Left lung (tissue), 4 donors: ENCODE measurements at regions not wholly inside any gene's neighbourhood (a gene's known extent, or its start where the extent isn't known, plus 50 kb on each side); places are given as distances from the start of the nearest gene placed in this dataset.

Source experiments
- ATAC-seq: fragments of 200-7000 bp; cut with Tn5 transposase; one replicate; pipeline ENCODE4 v1.9.1; 2020; ENCODE audit warnings: moderate library complexity
- DNase-seq, 4 donors: peaks; one replicate each; pipeline ENCODE4 v3.0.0-alpha.2; 2013 to 2020
- H3K27ac ChIP-seq, 2 donors: fragments of 200-600 bp; sonication (generic) in 1 of 2; one replicate each; pipeline versions ENCODE4 v1.5.0 to v1.8.0; 2020 to 2021
- H3K27me3 ChIP-seq, 2 donors: fragments of 200-600 bp; sonication (generic) in 1 of 2; one replicate each; pipeline versions ENCODE4 v1.5.0 to v1.8.0; 2020 to 2021
- H3K36me3 ChIP-seq, 2 donors: fragments of 200-600 bp; sonication (generic) in 1 of 2; one replicate each; pipeline versions ENCODE4 v1.5.0 to v1.8.0; 2020 to 2021
- H3K4me1 ChIP-seq, 2 donors: fragments of 200-600 bp; one replicate each; pipeline ENCODE4 v1.8.0; 2021
- H3K4me3 ChIP-seq, 2 donors: fragments of 200-600 bp; sonication (generic) in 1 of 2; one replicate each; pipeline versions ENCODE4 v1.5.0 to v1.8.0; 2020 to 2021; ENCODE audit warnings: mild to moderate bottlenecking in 1 of 2
- H3K9me3 ChIP-seq, 2 donors: fragments of 200-600 bp; sonication (generic) in 1 of 2; one replicate each; pipeline versions ENCODE4 v1.5.0 to v1.8.0; 2020 to 2021
- intact Hi-C, 2 donors: fragments of 100-400 bp; cut with DNase I; formaldehyde crosslinking; loops; one replicate each; pipeline versions ENCODE4 v1.11.2 to v1.14.2; 2022
- TF ChIP-seq, protein P1 (sequence below), 2 donors: fragments of 200-600 bp; sonication (generic) in 1 of 2; IDR thresholded peaks; one replicate each; pipeline versions ENCODE4 v1.5.0 to v1.8.0; 2021; ENCODE audit warnings: antibody characterized with exemption in 2 of 2
- donor health status: DM: no; HTN: yes; CAD: no.
- donor health status: DM: no; HTN: no; CAD: no.

DNA sequence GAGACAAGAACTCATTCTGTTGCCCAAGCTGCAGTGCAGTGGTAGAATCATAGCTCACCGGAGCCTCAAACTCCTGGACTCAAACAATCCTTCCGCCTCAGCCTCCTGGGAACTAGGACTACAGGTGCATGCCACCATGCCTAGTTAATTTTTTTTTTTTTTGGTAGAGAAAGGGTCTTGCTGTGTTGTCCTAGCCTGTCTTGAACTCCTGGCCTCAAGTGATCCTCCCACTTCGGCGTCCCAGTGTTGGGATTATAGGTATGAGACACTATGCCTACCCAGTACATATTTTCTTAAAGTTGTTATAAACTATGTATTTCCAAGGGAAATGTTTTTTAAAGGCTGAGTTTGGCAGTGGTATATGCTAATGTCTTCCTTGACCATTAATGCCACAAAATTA, 412.6 kb downstream of the KLF12 start:
- Histone ChIP-seq H3K9me3 (no peaks in the 10 kb centered on the region), H3K4me1 (peaks cover 0 to 13% of the 10 kb centered on the region in 2 donors), H3K36me3 (no peaks in the 10 kb centered on the region), H3K27me3 (no peaks in the 10 kb centered on the region), H3K27ac (no peak overlapping the region), H3K4me3 (no peak overlapping the region)
- TF ChIP-seq, protein P1, sequence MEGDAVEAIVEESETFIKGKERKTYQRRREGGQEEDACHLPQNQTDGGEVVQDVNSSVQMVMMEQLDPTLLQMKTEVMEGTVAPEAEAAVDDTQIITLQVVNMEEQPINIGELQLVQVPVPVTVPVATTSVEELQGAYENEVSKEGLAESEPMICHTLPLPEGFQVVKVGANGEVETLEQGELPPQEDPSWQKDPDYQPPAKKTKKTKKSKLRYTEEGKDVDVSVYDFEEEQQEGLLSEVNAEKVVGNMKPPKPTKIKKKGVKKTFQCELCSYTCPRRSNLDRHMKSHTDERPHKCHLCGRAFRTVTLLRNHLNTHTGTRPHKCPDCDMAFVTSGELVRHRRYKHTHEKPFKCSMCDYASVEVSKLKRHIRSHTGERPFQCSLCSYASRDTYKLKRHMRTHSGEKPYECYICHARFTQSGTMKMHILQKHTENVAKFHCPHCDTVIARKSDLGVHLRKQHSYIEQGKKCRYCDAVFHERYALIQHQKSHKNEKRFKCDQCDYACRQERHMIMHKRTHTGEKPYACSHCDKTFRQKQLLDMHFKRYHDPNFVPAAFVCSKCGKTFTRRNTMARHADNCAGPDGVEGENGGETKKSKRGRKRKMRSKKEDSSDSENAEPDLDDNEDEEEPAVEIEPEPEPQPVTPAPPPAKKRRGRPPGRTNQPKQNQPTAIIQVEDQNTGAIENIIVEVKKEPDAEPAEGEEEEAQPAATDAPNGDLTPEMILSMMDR (IDR thresholded peaks at IDR 0.05), result no peak
- intact Hi-C loops, result no loop called here
- no peak for DNase-seq
- no peak for ATAC-seq

DNA sequence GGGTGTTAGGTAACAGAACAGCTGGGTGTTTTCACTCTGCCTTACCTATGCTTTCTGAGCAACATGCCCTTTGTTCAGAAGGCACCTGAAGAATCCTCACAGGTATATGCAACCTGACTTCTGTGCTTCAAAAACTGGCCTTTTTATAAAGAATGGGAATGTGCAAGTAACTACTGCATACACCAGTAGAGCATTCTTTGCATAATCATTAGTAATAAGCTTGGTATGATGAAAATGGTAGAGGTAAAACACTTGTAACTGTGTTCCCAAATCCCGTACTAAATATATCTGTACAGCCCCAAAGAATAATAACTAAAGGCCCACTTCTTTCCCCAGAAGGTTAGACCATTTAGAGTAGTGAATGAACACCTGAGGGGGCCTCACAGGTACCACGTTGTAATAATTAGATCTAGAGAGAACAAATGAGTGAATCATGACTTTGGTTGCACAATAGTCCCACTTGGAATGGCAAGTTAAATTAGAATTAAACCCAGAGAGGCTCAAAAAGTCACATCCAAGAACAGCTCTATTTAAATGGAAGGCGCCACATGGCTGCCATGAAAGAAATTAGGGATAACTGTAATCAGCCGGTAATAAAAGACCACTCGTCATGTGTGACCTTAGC, 413.9 kb downstream of the KLF12 start:
- peak; percentile 31 for ATAC-seq
- intact Hi-C loops, result no loop called here
- TF ChIP-seq, protein P1 (IDR thresholded peaks at IDR 0.05), result no peak
- Histone ChIP-seq H3K4me1 (peaks cover 0 to 13% of the 10 kb centered on the region in 2 donors), H3K4me3 (no peak overlapping the region), H3K27ac (no peak overlapping the region), H3K9me3 (no peaks in the 10 kb centered on the region), H3K36me3 (no peaks in the 10 kb centered on the region), H3K27me3 (no peaks in the 10 kb centered on the region)
- no peak for DNase-seq

- ATAC-seq (no peak), DNase-seq (no peak)
- Histone ChIP-seq H3K9me3 (no peaks in the 10 kb centered on the region), H3K4me1 (peaks cover 0 to 13% of the 10 kb centered on the region in 2 donors), H3K4me3 (no peak overlapping the region), H3K36me3 (no peaks in the 10 kb centered on the region), H3K27ac (no peak overlapping the region), H3K27me3 (no peaks in the 10 kb centered on the region)
- TF ChIP-seq, protein P1 (IDR thresholded peaks at IDR 0.05), result no peak
- intact Hi-C loops, result no loop called here
These were observed 416.0 kb downstream of the KLF12 start for GRCh38 chr13:73718246-73718645.

GRCh38 chr13:73717632-73718031, 416.6 kb downstream of the KLF12 start:
- TF ChIP-seq, protein P1 (IDR thresholded peaks at IDR 0.05), result no peak
- Histone ChIP-seq H3K4me1 (peaks cover 0 to 13% of the 10 kb centered on the region in 2 donors), H3K4me3 (no peak overlapping the region), H3K36me3 (no peaks in the 10 kb centered on the region), H3K27me3 (no peaks in the 10 kb centered on the region), H3K9me3 (no peaks in the 10 kb centered on the region), H3K27ac (no peak overlapping the region)
- ATAC-seq (peak; percentile 67), DNase-seq (no peak)
- intact Hi-C loops, result no loop called here

DNA sequence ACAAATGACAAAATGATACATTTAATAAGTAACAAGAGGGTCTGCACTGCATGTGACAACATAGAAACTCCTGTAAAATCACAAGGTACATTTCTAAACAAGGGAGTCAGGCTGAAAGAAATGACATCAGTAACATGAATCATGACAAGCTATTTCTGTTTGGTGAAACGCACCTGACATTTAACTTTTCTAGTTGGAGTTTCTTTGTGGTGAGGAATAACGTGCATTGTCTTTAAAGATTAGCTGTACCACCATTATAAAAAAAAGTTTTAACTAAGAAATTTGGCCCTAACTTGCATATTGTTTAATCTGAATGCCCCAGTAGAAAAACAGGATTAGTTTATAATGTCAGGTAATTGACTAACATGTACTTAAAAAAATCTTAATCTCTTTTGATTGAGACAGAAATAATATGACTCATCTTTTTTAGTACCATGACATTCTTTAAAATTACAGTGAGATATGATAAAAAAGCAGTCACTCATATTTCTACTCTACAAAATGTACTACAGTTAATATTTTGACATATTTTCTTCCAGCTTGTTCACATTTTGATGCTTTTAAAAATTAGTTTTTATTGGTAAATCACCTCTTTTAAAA, 418.2 kb downstream of the KLF12 start:
- ATAC-seq, result no peak
- Histone ChIP-seq H3K27ac (peak overlapping the region in 1 of 2 donors; percentile 19), H3K4me1 (peaks cover 0 to 13% of the 10 kb centered on the region in 2 donors), H3K4me3 (no peak overlapping the region), H3K9me3 (no peaks in the 10 kb centered on the region), H3K27me3 (no peaks in the 10 kb centered on the region), H3K36me3 (no peaks in the 10 kb centered on the region)
- TF ChIP-seq, protein P1 (IDR thresholded peaks at IDR 0.05), result no peak
- intact Hi-C loops, result no loop called here
- DNase-seq, result no peak
